Activated T-cell treated with anti-CD3 and anti-CD28 coated beads, Interleukin-2, amount 50 U/mL, for 72 hours (primary cell): ENCODE measurements at regions not wholly inside any gene's neighbourhood (a gene's known extent, or its start where the extent isn't known, plus 50 kb on each side); places are given as distances from the start of the nearest gene placed in this dataset.

Source experiments
- ATAC-seq, 2 donors: fragments of 150-1000 bp; cut with Tn5 transposase; replicated peaks in 1 of 2; 2 replicates each; pipeline ENCODE4 v1.10.0; 2021; ENCODE audit warnings: moderate library complexity in 2 of 2, mild to moderate bottlenecking in 1 of 2
- DNase-seq, 2 donors: peaks; one replicate each; pipeline ENCODE4 v3.0.0; 2021 to 2022; ENCODE audit warnings: mixed read lengths in 1 of 2
- H3K27ac Mint-ChIP-seq: one replicate; pipeline ENCODE4 v1.8.0; 2022; ENCODE audit warnings: mild to moderate bottlenecking, moderate library complexity, mixed read lengths
- H3K27me3 Mint-ChIP-seq: one replicate; pipeline ENCODE4 v1.8.0; 2022; ENCODE audit warnings: low read depth, mixed read lengths
- H3K36me3 Mint-ChIP-seq, 2 donors: one replicate each; pipeline ENCODE4 v1.8.0; 2022; ENCODE audit warnings: mixed read lengths in 2 of 2, mild to moderate bottlenecking in 1 of 2; ENCODE audit not compliant: insufficient read depth in 2 of 2
- H3K4me1 Mint-ChIP-seq: one replicate; pipeline ENCODE4 v1.8.0; 2022; ENCODE audit warnings: low read depth, mixed read lengths
- H3K4me3 Mint-ChIP-seq, 2 donors: one replicate each; pipeline ENCODE4 v1.8.0; 2022; ENCODE audit warnings: mild to moderate bottlenecking in 2 of 2, mixed read lengths in 2 of 2, moderate library complexity in 2 of 2
- H3K9me3 Mint-ChIP-seq, 2 donors: one replicate each; pipeline ENCODE4 v1.8.0; 2022; ENCODE audit warnings: mixed read lengths in 2 of 2

DNA sequence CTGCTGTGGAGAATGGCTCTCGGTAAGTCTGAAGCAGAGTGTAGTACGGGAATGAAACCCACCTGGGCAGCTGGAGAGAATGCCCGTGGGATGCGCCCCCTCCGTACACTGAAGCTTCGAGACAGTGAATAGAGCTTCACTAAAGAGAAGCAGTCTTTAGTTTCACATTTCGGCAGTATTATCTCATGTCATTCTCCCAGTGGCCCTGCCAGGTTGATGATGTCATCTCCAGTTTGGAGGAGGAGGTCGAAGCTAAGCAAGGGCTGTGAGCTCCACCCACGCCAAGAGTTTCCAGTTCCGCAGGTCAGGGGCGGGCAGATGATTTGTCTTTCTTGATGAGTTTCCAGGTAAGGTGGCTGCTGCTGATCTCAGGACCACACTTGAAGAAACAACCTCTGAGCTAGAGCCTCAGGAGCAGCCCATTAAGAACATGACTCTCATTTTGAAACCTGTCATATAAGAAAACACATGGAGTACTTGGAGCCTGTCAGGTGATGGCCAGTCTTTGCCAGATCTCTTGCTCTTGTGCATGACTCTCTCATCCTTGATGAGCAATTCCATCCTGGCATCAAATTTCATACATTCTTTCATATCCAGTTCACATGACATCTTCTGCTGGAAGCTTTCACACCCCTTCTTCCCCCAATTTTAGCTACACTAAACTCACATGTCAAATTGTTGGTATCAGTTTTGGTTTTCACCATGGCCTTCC lies 475.0 kb downstream of the RNF144A start:
- DNase-seq (peak in 1 of 2 donors; percentile 8), ATAC-seq (peak in 1 of 2 donors; percentile 51)
- Mint-ChIP-seq H3K9me3 (no peaks in the 10 kb centered on the region), H3K27me3 (no peaks in the 10 kb centered on the region), H3K36me3 (no peaks in the 10 kb centered on the region), H3K27ac (no peak overlapping the region), H3K4me1 (peaks cover 6% of the 10 kb centered on the region), H3K4me3 (no peak overlapping the region)

DNA sequence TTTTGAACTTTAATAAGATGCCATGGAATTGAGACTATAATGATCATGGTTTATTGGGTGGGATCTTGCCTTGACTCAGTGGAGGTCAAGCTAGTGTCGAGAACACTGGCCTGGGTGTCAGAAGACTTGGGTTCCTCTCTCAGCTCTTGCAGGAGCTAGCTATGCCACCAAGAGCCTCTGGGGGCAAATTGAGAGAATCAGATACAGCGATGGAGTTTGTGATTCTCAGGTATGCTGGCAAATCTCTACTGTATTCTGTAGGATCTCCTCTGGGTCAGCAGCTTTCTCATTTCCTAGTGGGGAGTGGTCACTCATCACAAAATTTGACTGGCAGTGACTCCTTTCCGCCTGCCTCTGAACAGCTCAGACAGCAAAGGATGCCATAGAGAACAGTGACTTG lies 477.0 kb downstream of the RNF144A start:
- Mint-ChIP-seq H3K27me3 (no peaks in the 10 kb centered on the region), H3K4me3 (no peak overlapping the region), H3K4me1 (peaks cover 6% of the 10 kb centered on the region), H3K9me3 (no peaks in the 10 kb centered on the region), H3K27ac (no peak overlapping the region), H3K36me3 (no peaks in the 10 kb centered on the region)
- DNase-seq (no peak), ATAC-seq (no peak)

DNA sequence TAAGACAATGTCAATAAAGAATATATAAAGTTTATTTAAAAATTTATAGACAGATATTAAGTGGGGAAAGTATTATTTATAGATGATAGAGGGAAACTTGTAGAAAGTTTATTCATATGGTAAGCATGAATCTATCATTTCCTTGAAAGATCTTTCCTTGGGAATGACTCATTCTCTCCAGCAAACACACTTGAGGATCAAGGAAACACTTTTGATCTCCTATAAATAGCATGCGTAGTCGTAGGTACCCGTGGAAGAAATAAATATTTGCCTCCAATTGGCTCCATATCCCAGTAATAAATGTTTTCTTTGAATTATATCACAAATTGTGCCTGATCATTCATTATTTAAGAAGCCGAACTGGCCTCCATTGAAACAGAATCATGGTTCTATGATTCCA lies 483.4 kb downstream of the RNF144A start:
- H3K36me3 Mint-ChIP-seq, result no peaks in the 10 kb centered on the region
- DNase-seq (no peak), ATAC-seq (no peak)
- H3K27me3 Mint-ChIP-seq, result peaks cover 26% of the 10 kb centered on the region
- H3K4me3 Mint-ChIP-seq, result no peak overlapping the region
- H3K9me3 Mint-ChIP-seq, result no peaks in the 10 kb centered on the region
- peaks cover 13% of the 10 kb centered on the region for H3K4me1 Mint-ChIP-seq
- H3K27ac Mint-ChIP-seq, result no peak overlapping the region

DNA sequence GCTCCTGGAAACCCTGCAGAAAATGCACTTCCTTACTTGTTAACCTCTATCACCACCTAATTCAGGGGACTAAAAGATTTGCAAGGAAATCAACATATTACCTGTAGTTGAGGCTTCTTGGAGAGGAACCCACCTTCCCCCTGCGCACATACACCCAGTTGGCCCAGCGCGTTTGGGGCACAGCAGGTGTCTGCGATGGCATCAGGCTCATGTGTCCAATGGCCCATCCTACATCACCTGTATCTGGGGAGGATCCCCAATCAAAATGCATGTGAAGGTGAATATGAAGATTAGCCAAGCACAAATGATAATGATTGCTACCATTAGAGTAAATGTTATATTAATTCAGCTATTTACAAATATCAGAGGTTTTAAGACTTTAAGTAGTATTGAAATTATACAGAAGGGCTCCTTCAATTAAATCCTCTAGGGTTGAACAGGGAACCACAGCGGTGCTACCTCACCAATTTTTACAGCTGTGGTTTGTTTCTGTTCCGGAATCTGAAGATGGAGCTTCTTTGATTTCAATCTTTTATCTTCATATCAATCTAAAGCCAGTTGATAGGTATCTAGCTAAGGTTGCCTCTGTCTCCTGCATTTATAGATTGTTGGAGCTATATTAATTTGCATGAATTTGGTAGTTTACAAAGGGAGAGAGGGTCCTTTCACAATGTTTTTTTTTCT lies 486.0 kb downstream of the RNF144A start:
- no peaks in the 10 kb centered on the region for H3K36me3 Mint-ChIP-seq
- no peak overlapping the region for H3K4me3 Mint-ChIP-seq
- no peak overlapping the region for H3K27ac Mint-ChIP-seq
- no peaks in the 10 kb centered on the region for H3K9me3 Mint-ChIP-seq
- DNase-seq (no peak), ATAC-seq (no peak)
- H3K4me1 Mint-ChIP-seq, result peaks cover 13% of the 10 kb centered on the region
- H3K27me3 Mint-ChIP-seq, result peaks cover 46% of the 10 kb centered on the region

DNA sequence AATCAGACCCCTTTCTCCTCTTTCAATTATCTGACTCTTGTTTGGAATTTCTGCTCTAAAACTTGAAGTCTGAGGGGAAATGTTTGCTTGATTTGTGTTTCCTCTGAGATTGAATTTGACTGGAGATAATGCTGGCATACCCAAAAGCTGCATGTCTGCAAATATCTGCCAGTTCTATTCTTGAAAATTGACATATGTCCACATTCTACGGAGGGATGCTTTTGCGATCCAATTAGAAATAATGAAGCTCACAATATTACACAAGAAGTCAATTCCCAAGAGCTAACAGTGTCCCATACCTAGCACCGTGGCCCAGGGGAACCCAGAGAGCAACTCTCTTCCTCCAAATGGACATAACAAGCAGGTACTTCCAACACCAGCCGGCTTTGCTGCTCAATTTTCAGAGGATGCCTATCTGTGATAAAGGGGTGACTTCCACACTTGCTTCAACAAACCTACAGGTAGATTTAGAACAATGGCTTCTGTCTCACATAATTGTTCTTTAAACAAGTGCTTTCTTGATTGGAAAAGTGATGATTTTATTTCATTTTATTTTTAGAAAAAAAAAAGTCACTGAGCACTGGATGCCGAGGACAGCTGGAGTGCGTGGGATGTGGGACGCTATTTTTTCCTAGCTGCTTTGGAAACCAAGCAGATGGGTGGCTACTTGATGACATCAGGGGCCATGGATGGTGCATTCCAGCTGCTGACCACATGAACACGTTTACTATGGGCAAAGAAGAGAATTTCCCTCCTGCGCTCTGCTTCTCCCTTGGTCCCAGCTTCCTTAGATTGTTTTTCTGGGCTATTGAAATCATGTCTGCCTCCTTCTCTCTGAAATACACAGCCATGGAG lies 488.9 kb downstream of the RNF144A start:
- no peak for DNase-seq
- Mint-ChIP-seq H3K4me3 (no peak overlapping the region), H3K36me3 (no peaks in the 10 kb centered on the region), H3K4me1 (peaks cover 13% of the 10 kb centered on the region), H3K27me3 (peaks cover 46% of the 10 kb centered on the region), H3K9me3 (no peaks in the 10 kb centered on the region), H3K27ac (no peak overlapping the region)
- no peak for ATAC-seq

DNA sequence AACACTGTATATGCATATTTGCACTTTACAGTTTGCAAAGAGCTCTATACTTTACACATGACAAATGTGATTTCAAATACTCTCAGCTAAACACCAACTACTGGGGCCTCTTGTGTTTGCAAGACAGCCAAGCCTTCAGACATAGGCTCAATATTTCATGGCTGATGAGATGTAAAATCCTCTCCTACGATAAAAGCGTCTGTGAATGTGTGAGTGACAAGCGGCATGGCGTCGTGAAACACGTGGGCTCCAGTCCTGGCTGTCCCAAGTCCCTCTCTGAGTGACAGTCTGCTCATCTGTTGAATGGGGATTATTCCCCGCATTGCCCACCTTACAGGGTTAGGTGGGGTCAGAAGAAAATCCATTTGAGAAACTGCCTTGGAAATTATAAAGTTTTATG lies 489.8 kb downstream of the RNF144A start:
- no peak for ATAC-seq

DNA sequence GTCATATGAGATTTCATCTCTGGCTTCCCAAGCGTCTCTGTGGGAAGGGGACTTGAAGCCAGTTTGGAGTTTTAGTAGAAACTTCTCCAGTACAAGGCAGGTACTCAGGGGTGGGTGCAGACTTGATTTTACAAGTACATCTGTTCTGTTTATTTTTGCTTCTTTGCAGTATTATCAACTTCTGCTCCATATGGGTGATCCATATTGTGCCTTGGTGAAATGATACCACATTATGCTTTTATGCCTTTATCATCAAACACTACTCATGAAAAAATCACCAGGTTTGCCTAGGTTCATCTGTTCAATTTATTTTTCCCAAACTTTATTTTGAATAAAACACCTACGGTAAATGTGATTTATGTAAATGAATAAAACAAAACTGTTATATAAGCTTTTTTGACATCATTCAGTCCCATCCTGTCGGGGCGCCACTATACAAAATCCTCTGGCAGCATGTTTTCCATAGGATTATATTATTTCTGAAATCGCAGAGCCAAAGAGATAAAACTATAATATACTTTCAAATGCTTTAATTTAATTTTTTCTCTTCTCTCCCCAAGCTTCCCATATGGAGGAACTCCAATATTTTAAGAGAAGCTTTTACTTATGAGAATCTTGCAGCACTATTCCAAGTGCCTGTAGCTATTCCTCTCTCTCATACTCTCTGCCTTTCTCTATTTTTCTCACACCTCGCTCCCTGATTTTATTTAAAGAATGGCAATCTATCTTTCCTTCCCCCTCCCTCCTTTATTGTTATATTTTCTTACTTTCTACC lies 490.9 kb downstream of the RNF144A start:
- Mint-ChIP-seq H3K27ac (no peak overlapping the region), H3K4me1 (peaks cover 5% of the 10 kb centered on the region), H3K4me3 (no peak overlapping the region), H3K9me3 (no peaks in the 10 kb centered on the region), H3K27me3 (peaks cover 35% of the 10 kb centered on the region), H3K36me3 (no peaks in the 10 kb centered on the region)
- no peak for ATAC-seq
- DNase-seq, result no peak

More for the DNA sequence above, 489.8 kb downstream of the RNF144A start:
- Mint-ChIP-seq H3K4me1 (peaks cover 13% of the 10 kb centered on the region), H3K36me3 (no peaks in the 10 kb centered on the region), H3K4me3 (no peak overlapping the region), H3K27ac (no peak overlapping the region), H3K27me3 (peaks cover 45% of the 10 kb centered on the region), H3K9me3 (no peaks in the 10 kb centered on the region)
- DNase-seq, result no peak

DNA sequence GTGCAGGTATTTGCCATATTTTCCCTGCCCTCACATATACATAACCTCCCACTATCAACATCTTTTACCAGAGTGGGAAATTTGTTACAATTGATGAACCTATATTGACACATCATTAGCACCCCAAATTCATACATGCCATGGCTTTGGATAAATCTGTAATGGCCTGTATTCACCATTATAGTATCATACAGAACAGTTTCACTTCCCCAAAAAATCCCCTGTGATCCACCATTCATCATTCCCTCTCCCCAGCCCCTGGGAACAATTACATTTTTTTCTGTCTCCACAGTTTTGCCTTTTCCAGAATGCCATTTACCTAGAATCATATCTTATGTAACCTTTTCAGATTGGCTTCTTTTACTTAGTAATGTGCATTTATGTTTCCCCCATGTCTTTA lies 494.5 kb downstream of the RNF144A start:
- H3K9me3 Mint-ChIP-seq, result peaks cover under 1% of the 10 kb centered on the region in 2 donors
- peaks cover 0 to under 1% of the 10 kb centered on the region in 2 donors for H3K36me3 Mint-ChIP-seq
- DNase-seq (no peak), ATAC-seq (no peak)
- H3K4me1 Mint-ChIP-seq, result no peaks in the 10 kb centered on the region
- H3K27ac Mint-ChIP-seq, result no peak overlapping the region
- H3K27me3 Mint-ChIP-seq, result peaks cover 12% of the 10 kb centered on the region
- no peak overlapping the region for H3K4me3 Mint-ChIP-seq

DNA sequence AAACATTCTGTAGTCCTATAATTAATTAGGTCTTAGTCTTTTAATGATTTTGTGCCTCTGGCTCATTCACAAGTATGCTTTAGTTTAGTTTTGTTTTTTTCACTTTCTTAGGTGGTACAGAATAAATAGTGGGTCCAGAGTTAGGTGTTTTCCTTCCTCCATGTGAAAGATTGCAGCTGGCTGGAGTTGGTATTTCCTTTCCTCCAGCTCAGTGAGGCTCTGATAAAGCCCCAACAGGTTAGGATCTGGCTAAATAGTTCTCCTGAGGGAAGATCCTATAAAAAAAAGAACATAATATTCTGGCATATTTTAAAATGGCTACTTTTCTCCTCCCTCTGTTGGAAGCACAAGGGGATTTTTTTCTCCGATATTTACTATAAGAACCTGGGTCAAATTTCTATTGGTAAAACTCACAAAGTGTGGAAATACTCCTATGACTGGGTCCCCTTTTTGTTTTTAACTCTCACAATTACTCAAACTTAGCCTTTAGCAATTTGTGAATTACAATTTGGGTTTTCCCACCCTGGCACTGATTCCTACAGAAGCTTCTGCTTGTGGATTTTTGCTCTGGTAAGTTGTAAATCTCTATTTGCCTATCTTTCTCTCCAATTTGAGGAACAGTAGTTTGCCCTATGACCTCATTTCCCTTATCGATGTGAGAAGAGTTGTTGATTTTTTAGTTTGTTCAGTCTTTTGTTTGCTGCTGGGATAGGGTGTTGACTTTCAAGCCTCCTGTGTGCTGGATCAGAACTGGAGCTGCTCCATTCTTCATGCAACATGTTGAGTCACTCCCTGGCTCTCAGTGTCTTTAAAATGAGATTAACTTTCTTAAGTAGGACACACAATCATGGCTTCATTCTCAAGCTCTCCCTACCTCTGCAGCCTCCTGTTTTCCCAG lies 500.9 kb downstream of the RNF144A start:
- no peak overlapping the region for H3K27ac Mint-ChIP-seq
- H3K4me1 Mint-ChIP-seq, result peaks cover 9% of the 10 kb centered on the region
- peaks cover 6 to 10% of the 10 kb centered on the region in 2 donors for H3K9me3 Mint-ChIP-seq
- H3K36me3 Mint-ChIP-seq, result peaks cover 8 to 19% of the 10 kb centered on the region in 2 donors
- no peak overlapping the region for H3K4me3 Mint-ChIP-seq
- DNase-seq (no peak), ATAC-seq (no peak)
- peaks cover 33% of the 10 kb centered on the region for H3K27me3 Mint-ChIP-seq

DNA sequence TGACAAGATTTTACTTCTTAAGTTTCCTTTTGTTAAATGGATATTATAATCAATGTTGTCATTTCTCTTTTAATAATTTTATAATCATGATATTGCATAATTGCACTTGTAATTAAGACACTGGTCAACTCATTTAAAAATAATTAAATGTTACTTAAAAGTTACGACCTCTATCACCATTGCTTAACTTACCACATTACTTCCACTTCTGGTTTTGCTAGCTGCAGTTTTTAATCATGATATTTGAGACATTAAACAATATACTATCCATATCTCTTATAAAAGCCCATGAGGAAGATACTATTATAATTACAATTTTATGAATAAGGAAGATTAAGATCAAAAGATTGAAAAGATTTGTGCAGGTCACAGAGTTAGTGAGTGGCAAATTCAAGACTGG lies 502.0 kb downstream of the RNF144A start:
- peaks cover 9% of the 10 kb centered on the region for H3K4me1 Mint-ChIP-seq

DNA sequence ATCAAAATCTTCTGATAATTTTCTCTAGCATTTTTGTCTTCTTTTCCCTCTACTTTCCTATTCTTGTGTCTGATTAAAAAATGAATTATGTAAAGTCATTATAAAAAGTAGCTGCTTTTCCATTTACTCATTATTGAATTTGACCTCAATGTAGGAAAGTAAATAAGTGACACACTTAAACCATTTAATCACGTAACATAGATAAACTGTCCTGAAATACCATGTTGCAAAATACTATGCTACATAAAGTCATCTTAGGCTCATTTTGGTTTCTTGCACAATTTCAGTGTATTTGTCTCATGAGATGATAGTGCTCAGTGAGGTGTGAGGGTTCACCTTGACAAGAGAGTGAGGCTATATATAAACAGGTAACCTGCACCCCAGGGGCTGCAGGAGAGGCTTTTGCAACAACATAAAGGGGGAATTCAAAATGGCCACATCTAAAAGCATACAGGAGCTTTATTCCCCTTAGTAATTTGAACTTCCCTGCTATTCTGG lies 502.7 kb downstream of the RNF144A start:
- peaks cover 6 to 10% of the 10 kb centered on the region in 2 donors for H3K9me3 Mint-ChIP-seq
- H3K36me3 Mint-ChIP-seq, result peaks cover 8 to 19% of the 10 kb centered on the region in 2 donors
- ATAC-seq (no peak), DNase-seq (no peak)
- H3K27ac Mint-ChIP-seq, result no peak overlapping the region
- H3K27me3 Mint-ChIP-seq, result peaks cover 33% of the 10 kb centered on the region
- H3K4me3 Mint-ChIP-seq, result no peak overlapping the region
- peaks cover 9% of the 10 kb centered on the region for H3K4me1 Mint-ChIP-seq

More for the DNA sequence above, 502.0 kb downstream of the RNF144A start:
- peaks cover 33% of the 10 kb centered on the region for H3K27me3 Mint-ChIP-seq
- H3K36me3 Mint-ChIP-seq, result peaks cover 8 to 19% of the 10 kb centered on the region in 2 donors
- peaks cover 6 to 10% of the 10 kb centered on the region in 2 donors for H3K9me3 Mint-ChIP-seq
- H3K4me3 Mint-ChIP-seq, result no peak overlapping the region
- DNase-seq (no peak), ATAC-seq (no peak)
- H3K27ac Mint-ChIP-seq, result no peak overlapping the region

DNA sequence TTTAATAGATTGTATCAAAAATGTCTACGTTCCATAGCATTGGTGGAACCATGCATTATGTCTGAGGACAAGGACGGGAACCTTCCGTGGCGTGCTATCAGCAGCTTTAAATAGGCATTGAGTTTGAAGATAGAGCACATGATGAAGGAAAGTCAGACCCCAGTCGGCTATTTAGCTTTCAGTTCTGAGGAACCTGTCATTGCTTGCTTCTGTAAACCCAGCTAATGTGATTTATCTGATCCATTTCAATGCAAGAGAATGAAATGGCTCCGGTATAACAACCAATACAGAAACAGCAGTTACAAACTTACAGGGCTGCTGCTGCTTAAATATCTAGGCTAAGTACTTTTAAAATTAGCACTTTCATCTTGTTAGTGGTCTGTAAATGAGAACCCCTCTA lies 503.3 kb downstream of the RNF144A start:
- Mint-ChIP-seq H3K4me1 (peaks cover 9% of the 10 kb centered on the region), H3K27me3 (peaks cover 33% of the 10 kb centered on the region), H3K4me3 (no peak overlapping the region), H3K9me3 (peaks cover 6 to 10% of the 10 kb centered on the region in 2 donors), H3K36me3 (peaks cover 8 to 20% of the 10 kb centered on the region in 2 donors), H3K27ac (no peak overlapping the region)
- no peak for ATAC-seq
- no peak for DNase-seq
